ENCODE measurements at regions not wholly inside any gene's neighbourhood (a gene's known extent, or its start where the extent isn't known, plus 50 kb on each side); places are given as distances from the start of the nearest gene placed in this dataset.

- TF ChIP-seq CTCF (IDR thresholded peaks at IDR 0.05) (no peak), POLR2AphosphoS5 (IDR thresholded peaks at IDR 0.05) (no peak)
These were observed 151.3 kb downstream of the CAND1 start for GRCh38 chr12:67420506-67420905.
